ENCODE measurements at regions not wholly inside any gene's neighbourhood (a gene's known extent, or its start where the extent isn't known, plus 50 kb on each side); places are given as distances from the start of the nearest gene placed in this dataset.

DNA sequence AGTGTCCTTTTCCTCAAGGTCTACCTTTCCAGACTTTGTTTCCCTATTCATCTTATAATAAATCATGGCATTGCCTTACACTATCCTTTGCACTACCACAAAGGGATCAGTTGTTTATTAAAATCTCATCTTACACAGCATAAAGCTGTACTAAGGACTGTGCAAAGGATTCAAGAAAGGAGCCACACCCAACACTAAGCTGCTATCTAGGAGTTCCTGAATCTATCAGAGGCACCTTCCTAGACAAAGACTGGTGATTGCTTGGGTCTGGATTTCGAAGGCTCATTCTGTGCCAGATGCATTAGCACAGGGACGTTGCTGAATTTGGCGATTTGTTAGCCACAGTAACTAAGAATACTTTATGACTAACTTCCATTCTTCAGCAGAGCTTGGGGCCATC, 412.0 kb downstream of the NUP35 start:
- TF ChIP-seq YY1 (IDR thresholded peaks at IDR 0.05; ENCODE audit: extremely low read depth, insufficient replicate concordance, low read depth, low read length) (no peak), ELF1 (IDR thresholded peaks at IDR 0.05; ENCODE audit: borderline replicate concordance, low read depth) (no peak), SRF (IDR thresholded peaks at IDR 0.05; ENCODE audit: low read depth) (no peak)
- TF ChIP-seq, protein P1, sequence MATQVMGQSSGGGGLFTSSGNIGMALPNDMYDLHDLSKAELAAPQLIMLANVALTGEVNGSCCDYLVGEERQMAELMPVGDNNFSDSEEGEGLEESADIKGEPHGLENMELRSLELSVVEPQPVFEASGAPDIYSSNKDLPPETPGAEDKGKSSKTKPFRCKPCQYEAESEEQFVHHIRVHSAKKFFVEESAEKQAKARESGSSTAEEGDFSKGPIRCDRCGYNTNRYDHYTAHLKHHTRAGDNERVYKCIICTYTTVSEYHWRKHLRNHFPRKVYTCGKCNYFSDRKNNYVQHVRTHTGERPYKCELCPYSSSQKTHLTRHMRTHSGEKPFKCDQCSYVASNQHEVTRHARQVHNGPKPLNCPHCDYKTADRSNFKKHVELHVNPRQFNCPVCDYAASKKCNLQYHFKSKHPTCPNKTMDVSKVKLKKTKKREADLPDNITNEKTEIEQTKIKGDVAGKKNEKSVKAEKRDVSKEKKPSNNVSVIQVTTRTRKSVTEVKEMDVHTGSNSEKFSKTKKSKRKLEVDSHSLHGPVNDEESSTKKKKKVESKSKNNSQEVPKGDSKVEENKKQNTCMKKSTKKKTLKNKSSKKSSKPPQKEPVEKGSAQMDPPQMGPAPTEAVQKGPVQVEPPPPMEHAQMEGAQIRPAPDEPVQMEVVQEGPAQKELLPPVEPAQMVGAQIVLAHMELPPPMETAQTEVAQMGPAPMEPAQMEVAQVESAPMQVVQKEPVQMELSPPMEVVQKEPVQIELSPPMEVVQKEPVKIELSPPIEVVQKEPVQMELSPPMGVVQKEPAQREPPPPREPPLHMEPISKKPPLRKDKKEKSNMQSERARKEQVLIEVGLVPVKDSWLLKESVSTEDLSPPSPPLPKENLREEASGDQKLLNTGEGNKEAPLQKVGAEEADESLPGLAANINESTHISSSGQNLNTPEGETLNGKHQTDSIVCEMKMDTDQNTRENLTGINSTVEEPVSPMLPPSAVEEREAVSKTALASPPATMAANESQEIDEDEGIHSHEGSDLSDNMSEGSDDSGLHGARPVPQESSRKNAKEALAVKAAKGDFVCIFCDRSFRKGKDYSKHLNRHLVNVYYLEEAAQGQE (IDR thresholded peaks at IDR 0.05; ENCODE audit: low read depth): no peak
- TF ChIP-seq, protein P2, sequence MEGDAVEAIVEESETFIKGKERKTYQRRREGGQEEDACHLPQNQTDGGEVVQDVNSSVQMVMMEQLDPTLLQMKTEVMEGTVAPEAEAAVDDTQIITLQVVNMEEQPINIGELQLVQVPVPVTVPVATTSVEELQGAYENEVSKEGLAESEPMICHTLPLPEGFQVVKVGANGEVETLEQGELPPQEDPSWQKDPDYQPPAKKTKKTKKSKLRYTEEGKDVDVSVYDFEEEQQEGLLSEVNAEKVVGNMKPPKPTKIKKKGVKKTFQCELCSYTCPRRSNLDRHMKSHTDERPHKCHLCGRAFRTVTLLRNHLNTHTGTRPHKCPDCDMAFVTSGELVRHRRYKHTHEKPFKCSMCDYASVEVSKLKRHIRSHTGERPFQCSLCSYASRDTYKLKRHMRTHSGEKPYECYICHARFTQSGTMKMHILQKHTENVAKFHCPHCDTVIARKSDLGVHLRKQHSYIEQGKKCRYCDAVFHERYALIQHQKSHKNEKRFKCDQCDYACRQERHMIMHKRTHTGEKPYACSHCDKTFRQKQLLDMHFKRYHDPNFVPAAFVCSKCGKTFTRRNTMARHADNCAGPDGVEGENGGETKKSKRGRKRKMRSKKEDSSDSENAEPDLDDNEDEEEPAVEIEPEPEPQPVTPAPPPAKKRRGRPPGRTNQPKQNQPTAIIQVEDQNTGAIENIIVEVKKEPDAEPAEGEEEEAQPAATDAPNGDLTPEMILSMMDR (IDR thresholded peaks at IDR 0.05 in 2 of 3, conservative IDR thresholded peaks at IDR 0.05 in 1 of 3; ENCODE audit: borderline replicate concordance in 1 of 3, insufficient read depth in 1 of 3, low read depth in 2 of 3, low read length in 2 of 3): no peak
- TF ChIP-seq, protein P3, sequence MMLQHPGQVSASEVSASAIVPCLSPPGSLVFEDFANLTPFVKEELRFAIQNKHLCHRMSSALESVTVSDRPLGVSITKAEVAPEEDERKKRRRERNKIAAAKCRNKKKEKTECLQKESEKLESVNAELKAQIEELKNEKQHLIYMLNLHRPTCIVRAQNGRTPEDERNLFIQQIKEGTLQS (IDR thresholded peaks at IDR 0.05): no peak
- no TSS peak for BruUV-seq (replicated peaks)

More for the DNA sequence above, 412.0 kb downstream of the NUP35 start:
- intact Hi-C loops (cut with micrococcal nuclease): no loop called here
- H3K4me2 ChIP-seq (ENCODE audit: low read length): no peak overlapping the region
- ChIA-PET CTCF (no interaction called here), RAD21 (ENCODE audit: low non-redundant PET in 1 of 2, low total read pairs in 2 of 2, uncharacterized antibody in 2 of 2, unreplicated experiment in 2 of 2) (no interaction called here), POLR2A (no interaction called here)
- no peak overlapping the region for H2AFZ ChIP-seq (ENCODE audit: low read depth, low read length, poor library complexity, severe bottlenecking)
- H3K9me3 ChIP-seq (ENCODE audit: control insufficient read depth in 1 of 2, insufficient read depth in 1 of 2, low read depth in 1 of 2, low read length in 2 of 2): no peaks in the 10 kb centered on the region
- no peak for ATAC-seq
- H3K9me2 ChIP-seq (ENCODE audit: insufficient read depth): no peaks in the 10 kb centered on the region
- no peaks in the 10 kb centered on the region for H4K20me1 ChIP-seq (ENCODE audit: insufficient read depth)
- no peak overlapping the region for H3K4me3 ChIP-seq (replicated peaks in 1 of 2; ENCODE audit: low read depth in 1 of 2, low read length in 2 of 2)
- H3K4me1 ChIP-seq (ENCODE audit: control insufficient read depth in 1 of 2, insufficient read depth in 2 of 2, low read length in 2 of 2): peaks cover 0 to 5% of the 10 kb centered on the region in 2 experiments; a peak in 1 of 4 replicates
- DNase-seq (ENCODE audit: low read depth, low spot score): no peak
- H3K9ac ChIP-seq (ENCODE audit: low read length): no peak overlapping the region
- no peaks in the 10 kb centered on the region for H3K27me3 ChIP-seq (ENCODE audit: insufficient read depth, low read length)
- no peaks in the 10 kb centered on the region for H3K36me3 ChIP-seq (ENCODE audit: control insufficient read depth in 1 of 2, insufficient read depth in 2 of 2, low read length in 2 of 2)
- H3K27ac ChIP-seq (ENCODE audit: low read depth, low read length): no peak overlapping the region
- H3K79me2 ChIP-seq (ENCODE audit: insufficient read depth, low read length): no peaks in the 10 kb centered on the region
